ENCODE measurements at regions not wholly inside any gene's neighbourhood (a gene's known extent, or its start where the extent isn't known, plus 50 kb on each side); places are given as distances from the start of the nearest gene placed in this dataset.

- intact Hi-C loops (cut with micrococcal nuclease) (no loop called here), dilution Hi-C loops (cut with MboI; ENCODE audit: extremely low pct_ligation_motif_present, low sequenced_read_pairs) (no loop called here)
- ChIA-PET POLR2A (no interaction called here), CTCF (no interaction called here)
- Histone ChIP-seq H3K4me1 (ENCODE audit: control insufficient read depth, extremely low read depth, insufficient read depth, low read length) (no peaks in the 10 kb centered on the region), H3K79me2 (ENCODE audit: control insufficient read depth, insufficient read depth, low read length) (no peaks in the 10 kb centered on the region), H3K27ac (ENCODE audit: insufficient read depth, low read depth, low read length) (no peak overlapping the region), H3K9me3 (replicated peaks; ENCODE audit: control insufficient read depth, insufficient read depth, low read length) (no peaks in the 10 kb centered on the region), H4K20me1 (replicated peaks; ENCODE audit: control insufficient read depth, extremely low read depth, insufficient read depth, low read length) (no peaks in the 10 kb centered on the region), H2AFZ (ENCODE audit: low read depth, low read length) (no peak overlapping the region), H3K4me2 (ENCODE audit: insufficient read depth, low read length) (no peak overlapping the region), H3K27me3 (ENCODE audit: control insufficient read depth in 2 of 2, insufficient read depth in 2 of 2, low read length in 2 of 2) (no peaks in the 10 kb centered on the region), H3K9ac (replicated peaks; ENCODE audit: extremely low read depth, insufficient read depth, low read length) (no peak overlapping the region), H3K36me3 (ENCODE audit: control insufficient read depth in 2 of 2, extremely low read depth in 1 of 2, insufficient read depth in 2 of 2, low read length in 2 of 2) (no peaks in the 10 kb centered on the region), H3K4me3 (replicated peaks in 1 of 3; ENCODE audit: insufficient read depth in 1 of 3, low read depth in 1 of 3, low read length in 3 of 3) (no peak overlapping the region), H3K9me1 (replicated peaks; ENCODE audit: control insufficient read depth, extremely low read depth, insufficient read depth, low read length) (no peaks in the 10 kb centered on the region)
- no peak for TF ChIP-seq GATA2 (IDR thresholded peaks at IDR 0.05; ENCODE audit: insufficient read depth, insufficient read length, low read depth, low read length)
- TF ChIP-seq CTCF (IDR thresholded peaks at IDR 0.05; ENCODE audit: extremely low read depth in 1 of 2, insufficient read depth in 1 of 2, low read depth in 1 of 2, low read length in 2 of 2): no peak
- no peak for TF ChIP-seq MYC (IDR thresholded peaks at IDR 0.05; ENCODE audit: low read depth, low read length)
- TF ChIP-seq MAX (IDR thresholded peaks at IDR 0.05; ENCODE audit: insufficient read depth, insufficient read length): no peak
- no peak for TF ChIP-seq EZH2 (IDR thresholded peaks at IDR 0.05; ENCODE audit: borderline replicate concordance, low read depth, low read length, severe bottlenecking)
- no peak for TF ChIP-seq JUN (IDR thresholded peaks at IDR 0.05; ENCODE audit: borderline replicate concordance, insufficient read depth, insufficient read length, low read depth)
- no peak for TF ChIP-seq POLR2A (IDR thresholded peaks at IDR 0.05; ENCODE audit: low read depth, low read length)
- TF ChIP-seq POLR2AphosphoS5 (IDR thresholded peaks at IDR 0.05; ENCODE audit: insufficient read depth, low read depth, low read length): no peak
- no peak for TF ChIP-seq FOS (IDR thresholded peaks at IDR 0.05; ENCODE audit: borderline replicate concordance, insufficient read depth, low read length)
- FAIRE-seq (no peak), DNase-seq (ENCODE audit: low read depth, low spot score) (no peak)
- no TSS peak for BruUV-seq (replicated peaks)
These were observed 55.9 kb upstream of the NOL4 start for GRCh38 chr18:34280653-34281052.

Measured in endothelial cell of umbilical vein (primary cell).